HG02840 (cell line): ENCODE measurements at regions not wholly inside any gene's neighbourhood (a gene's known extent, or its start where the extent isn't known, plus 50 kb on each side); places are given as distances from the start of the nearest gene placed in this dataset.

Experiments used
- ATAC-seq: cut with Tn5 transposase; IDR thresholded peaks from one replicate; pipeline ENCODE4 v1.9.1; 2021; ENCODE audit warnings: mild to moderate bottlenecking, moderate library complexity, moderate number of reproducible peaks; ENCODE audit not compliant: unreplicated experiment, low FRiP score

GRCh38 chr9:105059252-105059651, 131.3 kb upstream of the ABCA1 start:
- no peak for ATAC-seq

GRCh38 chr9:105062222-105062855, 134.4 kb upstream of the ABCA1 start:
- no peak for ATAC-seq

- no peak for ATAC-seq
Observed at GRCh38 chr9:105064248-105065097, 136.5 kb upstream of the ABCA1 start.

GRCh38 chr9:105065098-105066088, 137.4 kb upstream of the ABCA1 start:
- ATAC-seq: no peak

GRCh38 chr9:105066275-105066865, 138.4 kb upstream of the ABCA1 start:
- ATAC-seq: no peak

- ATAC-seq: no peak
Observed at GRCh38 chr9:105067895-105068580, 140.1 kb upstream of the ABCA1 start.

GRCh38 chr9:105069285-105069684, 141.3 kb upstream of the ABCA1 start:
- ATAC-seq: no peak

GRCh38 chr9:105069696-105070095, 141.7 kb upstream of the ABCA1 start:
- ATAC-seq: no peak

- no peak for ATAC-seq
Observed at GRCh38 chr9:105070176-105070575, 142.2 kb upstream of the ABCA1 start.

GRCh38 chr9:105072476-105072875, 144.5 kb upstream of the ABCA1 start:
- no peak for ATAC-seq

- no peak for ATAC-seq
Observed at GRCh38 chr9:105073147-105073546, 145.2 kb upstream of the ABCA1 start.

GRCh38 chr9:105074491-105074890, 146.5 kb upstream of the ABCA1 start:
- ATAC-seq: no peak

GRCh38 chr9:105076729-105077128, 148.8 kb upstream of the ABCA1 start:
- ATAC-seq: no peak

- no peak for ATAC-seq
Observed at GRCh38 chr9:105079457-105079856, 151.5 kb upstream of the ABCA1 start.

- no peak for ATAC-seq
Observed at GRCh38 chr9:105082843-105083242, 154.9 kb upstream of the ABCA1 start.

- ATAC-seq: no peak
Observed at GRCh38 chr9:105083256-105083655, 155.3 kb upstream of the ABCA1 start.

- no peak for ATAC-seq
Observed at GRCh38 chr9:105087910-105088898, 156.2 kb upstream of the SLC44A1 start.

GRCh38 chr9:105089874-105090273, 154.6 kb upstream of the SLC44A1 start:
- ATAC-seq: no peak
